SK-N-MC (cell line): ENCODE measurements at regions not wholly inside any gene's neighbourhood (a gene's known extent, or its start where the extent isn't known, plus 50 kb on each side); places are given as distances from the start of the nearest gene placed in this dataset.

Source experiments
- FOXP2 ChIP-seq: optimal IDR thresholded peaks from 2 replicates; pipeline ENCODE3; 2011; ENCODE audit warnings: mild to moderate bottlenecking, moderate library complexity; ENCODE audit not compliant: insufficient read depth; ENCODE audit errors: extremely low read length, control extremely low read depth
- POLR2AphosphoS5 ChIP-seq: IDR thresholded peaks from 2 replicates; pipeline ENCODE4 v1.6.1; 2012; ENCODE audit warnings: mild to moderate bottlenecking, low read depth, low read length, borderline replicate concordance

DNA sequence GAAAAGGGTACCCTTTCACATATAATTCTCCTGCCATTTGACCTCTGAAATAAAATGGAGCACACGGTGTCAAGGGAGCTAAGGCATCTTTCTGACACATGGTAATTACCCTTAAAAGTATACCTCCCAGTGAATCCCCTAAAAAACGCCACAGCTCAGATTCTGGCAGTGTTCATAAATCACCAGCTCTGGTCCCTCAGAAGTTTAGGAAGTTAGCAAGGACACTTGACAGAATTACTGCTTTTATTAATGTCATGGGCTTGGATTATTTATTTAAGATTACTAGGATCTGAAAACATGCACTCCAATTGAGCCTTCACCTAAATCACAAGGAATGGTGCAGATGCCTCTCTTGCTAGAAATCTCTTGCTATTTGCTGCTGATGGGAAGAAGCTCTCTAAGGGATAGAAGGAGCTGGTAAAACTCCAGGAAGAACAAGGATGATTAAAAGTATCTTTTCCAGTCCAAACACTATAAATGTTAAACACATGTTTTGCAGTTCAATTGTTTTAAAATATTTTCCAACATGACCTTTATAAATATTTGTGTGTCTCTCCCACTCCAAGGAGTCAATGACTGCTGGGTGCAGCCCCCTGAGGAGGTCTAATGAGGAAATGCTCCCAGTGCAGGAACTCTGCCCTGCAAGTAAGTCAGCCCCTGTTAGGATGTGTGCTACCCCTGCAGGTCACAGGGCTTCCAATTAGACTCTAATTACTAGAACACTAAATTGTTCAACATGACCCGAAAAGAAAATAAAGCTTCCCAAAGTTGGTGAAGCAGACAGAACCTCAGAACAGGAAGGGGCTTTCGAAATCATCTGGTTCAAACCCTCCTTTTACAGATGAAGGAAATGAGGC lies 230.3 kb downstream of the TFAP2A start:
- no peak for TF ChIP-seq FOXP2
- no peak for TF ChIP-seq POLR2AphosphoS5
